HepG2 (cell line): ENCODE measurements at regions not wholly inside any gene's neighbourhood (a gene's known extent, or its start where the extent isn't known, plus 50 kb on each side); places are given as distances from the start of the nearest gene placed in this dataset.

Experiments used
- ATAC-seq: fragments of 200-7000 bp; cut with Tn5 transposase; 3 replicates; pipeline ENCODE4 v1.9.1; 2020; ENCODE audit warnings: mild to moderate bottlenecking, moderate library complexity
- BruUV-seq: library from RNA; stranded (reverse); fragments of 400-500 nt; replicated peaks from 2 replicates; lab custom pipeline; 2021; lab: Mats Ljungman, UMichigan
- CTCF ChIA-PET: fragments of 300-600 bp; formaldehyde crosslinking; extraction: SDS; loops from one replicate; lab custom pipeline; 2021; ENCODE audit warnings: low total read pairs, inconsistent platforms, low intra/inter-chr PET ratio; lab: Yijun Ruan, JAX
- POLR2A ChIA-PET: fragments of 350-600 bp; sonication (Branson Sonifier 250); formaldehyde crosslinking; loops from one replicate; lab custom pipeline; 2020; ENCODE audit warnings: antibody characterized with exemption, inconsistent platforms; lab: Yijun Ruan, JAX
- DNase-seq: peaks from one replicate; pipeline ENCODE4 v3.0.0-alpha.2; 2015; ENCODE audit warnings: low spot score
- FAIRE-seq: peaks from 3 replicates; lab custom pipeline; 2011; peaks lifted over from hg19 to GRCh38; lab: Jason Lieb, UNC
- H2AFZ ChIP-seq: one replicate; pipeline ENCODE4 v1.6.1; 2011; ENCODE audit warnings: low read length, inconsistent platforms
- H3K27ac ChIP-seq: fragments of 300-600 bp; 3 replicates; pipeline ENCODE4 v1.8.0; 2011; ENCODE audit warnings: mixed run types, mild to moderate bottlenecking, mixed read lengths, low read length, inconsistent platforms; ENCODE audit not compliant: insufficient read depth; ENCODE audit errors: extremely low read length
- H3K27me3 ChIP-seq, 2 experiments: fragments of 200-600 bp in 1 of 2; 2 replicates in 1 of 2; 3 replicates in 1 of 2; pipeline versions ENCODE4 v1.6.0 to v1.8.0; 2011; ENCODE audit warnings: low read length in 2 of 2, mild to moderate bottlenecking in 2 of 2, moderate library complexity in 2 of 2, inconsistent platforms in 1 of 2; ENCODE audit not compliant: insufficient read depth in 2 of 2, control insufficient read depth in 1 of 2
- H3K36me3 ChIP-seq, 2 experiments: fragments of 200-600 bp in 1 of 2; replicated peaks in 1 of 2; 2 replicates in 1 of 2; 3 replicates in 1 of 2; pipeline versions ENCODE4 v1.5.1 to v1.8.0; 2011; ENCODE audit warnings: low read length in 2 of 2, inconsistent platforms in 1 of 2; ENCODE audit not compliant: insufficient read depth in 2 of 2, control insufficient read depth in 1 of 2
- H3K4me1 ChIP-seq: 2 replicates; pipeline ENCODE4 v1.5.1; 2012; ENCODE audit warnings: low read length, inconsistent platforms; ENCODE audit not compliant: insufficient read depth
- H3K4me2 ChIP-seq: 2 replicates; pipeline ENCODE4 v1.6.0; 2011; ENCODE audit warnings: low read depth, low read length, inconsistent platforms
- H3K4me3 ChIP-seq, 3 experiments: fragments of 200-600 bp in 1 of 3; sonication (generic), shearing (Covaris generic) in 1 of 3; replicated peaks in 1 of 3; 2 replicates each; pipeline ENCODE4 v1.5.1; 2011 to 2016; ENCODE audit warnings: low read length in 3 of 3, inconsistent platforms in 2 of 3, low read depth in 2 of 3, mild to moderate bottlenecking in 2 of 3, control low read depth in 1 of 3, mixed read lengths in 1 of 3; ENCODE audit not compliant: insufficient read depth in 1 of 3
- H3K79me2 ChIP-seq: one replicate; pipeline ENCODE4 v1.6.1; 2011; ENCODE audit warnings: low read length, inconsistent platforms; ENCODE audit not compliant: insufficient read depth
- H3K9ac ChIP-seq: 2 replicates; pipeline ENCODE4 v1.6.0; 2011; ENCODE audit warnings: mild to moderate bottlenecking, low read depth, low read length, inconsistent platforms; ENCODE audit not compliant: insufficient read depth
- H3K9me3 ChIP-seq: 2 replicates; pipeline ENCODE4 v1.5.1; 2012; ENCODE audit warnings: mild to moderate bottlenecking, low read length
- H4K20me1 ChIP-seq: 2 replicates; pipeline ENCODE4 v1.6.0; 2011; ENCODE audit warnings: inconsistent platforms, mild to moderate bottlenecking, low read length, moderate library complexity; ENCODE audit not compliant: insufficient read depth
- FLYWCH1 ChIP-seq: sonication (generic); formaldehyde crosslinking; IDR thresholded peaks from 2 replicates; pipeline ENCODE4 v1.8.1; 2023; ENCODE audit warnings: mild to moderate bottlenecking, missing genetic modification reagents
- IRX3 ChIP-seq: sonication (generic); formaldehyde crosslinking; IDR thresholded peaks from 2 replicates; pipeline ENCODE4 v1.8.1; 2023; ENCODE audit warnings: mild to moderate bottlenecking, low read depth, missing genetic modification reagents, borderline replicate concordance
- LRRFIP1 ChIP-seq: sonication (generic); formaldehyde crosslinking; conservative IDR thresholded peaks from 2 replicates; pipeline ENCODE4 v1.4.0; 2020; ENCODE audit warnings: missing genetic modification reagents
- MBD4 ChIP-seq: IDR thresholded peaks from 2 replicates; pipeline ENCODE4 v1.6.1; 2012; ENCODE audit warnings: low read length, inconsistent platforms, borderline replicate concordance
- PAXIP1 ChIP-seq: sonication (generic); formaldehyde crosslinking; conservative IDR thresholded peaks from 2 replicates; pipeline ENCODE4 v1.4.0; 2020; ENCODE audit warnings: mild to moderate bottlenecking, missing genetic modification reagents, moderate library complexity
- SSRP1 ChIP-seq: IDR thresholded peaks from 2 replicates; pipeline ENCODE4 v1.6.1; 2016; ENCODE audit warnings: control low read depth
- ZBTB44 ChIP-seq: sonication (generic); formaldehyde crosslinking; IDR thresholded peaks from 2 replicates; pipeline ENCODE4 v1.4.0; 2020; ENCODE audit warnings: missing genetic modification reagents
- ZNF121 ChIP-seq: sonication (generic); formaldehyde crosslinking; IDR thresholded peaks from 2 replicates; pipeline ENCODE4 v1.5.0; 2020; ENCODE audit warnings: mild to moderate bottlenecking, missing genetic modification reagents
- ZNF263 ChIP-seq: sonication (generic); formaldehyde crosslinking; IDR thresholded peaks from 2 replicates; pipeline ENCODE4 v1.4.0; 2020; ENCODE audit warnings: missing genetic modification reagents
- ZNF816 ChIP-seq: sonication (generic); formaldehyde crosslinking; IDR thresholded peaks from 2 replicates; pipeline ENCODE4 v1.8.0; 2022; ENCODE audit warnings: missing genetic modification reagents, mild to moderate bottlenecking, borderline replicate concordance
- ZSCAN9 ChIP-seq: IDR thresholded peaks from 2 replicates; pipeline ENCODE4 v1.6.1; 2016; ENCODE audit warnings: borderline replicate concordance
- WGBS: methylation state at CpG from one replicate; pipeline ENCODE4 v1.1.6; 2017; ENCODE audit warnings: low lambda C conversion rate; 5-methylcytosine and 5-hydroxymethylcytosine counted together
- in situ Hi-C: cut with HindIII; loops from 2 replicates; pipeline ENCODE4 v1.10.0; 2017; ENCODE audit warnings: low pct_unique_long_range_greater_than_20kb; ENCODE audit not compliant: extremely low pct_ligation_motif_present
- intact Hi-C: fragments of 100-400 bp; cut with micrococcal nuclease; formaldehyde crosslinking; loops from one replicate; pipeline ENCODE4 v1.10.0; 2022; ENCODE audit not compliant: unreplicated experiment

- no peak overlapping the region for H3K27ac ChIP-seq
- H3K27me3 ChIP-seq = no peaks in the 10 kb centered on the region; a peak in 1 of 5 replicates
- H3K79me2 ChIP-seq = no peaks in the 10 kb centered on the region
- ChIA-PET CTCF (no interaction called here), POLR2A (no interaction called here)
- H3K4me1 ChIP-seq = no peaks in the 10 kb centered on the region
- H4K20me1 ChIP-seq = no peaks in the 10 kb centered on the region
- no peak overlapping the region for H2AFZ ChIP-seq
- BruUV-seq = no TSS peak
- no peak overlapping the region for H3K9ac ChIP-seq
- no peak for ATAC-seq
- FAIRE-seq = no peak
- intact Hi-C loops = no loop called here
- H3K4me3 ChIP-seq = no peak overlapping the region
- DNase-seq = no peak
- WGBS = 0% methylated on average over 1 of the region's 1 CpG
- H3K36me3 ChIP-seq = no peaks in the 10 kb centered on the region
- TF ChIP-seq IRX3 (no peak), FLYWCH1 (no peak), ZNF816 (no peak), MBD4 (no peak)
- in situ Hi-C loops = no loop called here
- H3K4me2 ChIP-seq = no peak overlapping the region
- no peaks in the 10 kb centered on the region for H3K9me3 ChIP-seq
Observed at GRCh38 chr4:79253924-79254323, 71.9 kb downstream of the NAA11 start.

GRCh38 chr4:79253168-79253567 lies 72.7 kb downstream of the NAA11 start:
- Histone ChIP-seq H3K4me1 (no peaks in the 10 kb centered on the region), H3K4me3 (no peak overlapping the region), H3K79me2 (no peaks in the 10 kb centered on the region), H3K36me3 (no peaks in the 10 kb centered on the region), H4K20me1 (no peaks in the 10 kb centered on the region), H2AFZ (no peak overlapping the region), H3K4me2 (no peak overlapping the region), H3K9ac (no peak overlapping the region), H3K9me3 (no peaks in the 10 kb centered on the region), H3K27ac (no peak overlapping the region), H3K27me3 (no peaks in the 10 kb centered on the region; a peak in 1 of 5 replicates)
- in situ Hi-C loops (no loop called here), intact Hi-C loops (no loop called here)
- DNase-seq = no peak
- no peak for ATAC-seq
- no TSS peak for BruUV-seq
- CTCF ChIA-PET = no interaction called here
- POLR2A ChIA-PET = no interaction called here
- no peak for FAIRE-seq
- TF ChIP-seq ZSCAN9 (CRISPR knock-in tag) (no peak), PAXIP1 (CRISPR knock-in tag) (no peak), LRRFIP1 (CRISPR knock-in tag) (no peak), ZNF121 (CRISPR knock-in tag) (no peak), SSRP1 (no peak), ZBTB44 (no peak), ZNF263 (CRISPR knock-in tag) (no peak)
